RWPE1 (cell line): ENCODE measurements at regions not wholly inside any gene's neighbourhood (a gene's known extent, or its start where the extent isn't known, plus 50 kb on each side); places are given as distances from the start of the nearest gene placed in this dataset.
A peak's percentile ranks its signal among the peaks of the same experiment; 100 is the strongest.

Experiments
- CTCF ChIA-PET: fragments of 350-600 bp; sonication (Branson Sonifier 250); formaldehyde crosslinking; extraction: SDS; loops from one replicate; lab custom pipeline; 2021; lab: Yijun Ruan, JAX
- POLR2A ChIA-PET: fragments of 400-600 bp; formaldehyde crosslinking; extraction: SDS; loops from one replicate; lab custom pipeline; 2020; ENCODE audit warnings: antibody characterized with exemption; ENCODE audit not compliant: low non-redundant PET; lab: Yijun Ruan, JAX
- DNase-seq: peaks from one replicate; pipeline ENCODE4 v3.0.0; 2012; ENCODE audit warnings: low spot score
- H3K27ac ChIP-seq: fragments of 450-650 bp; 2 replicates; pipeline ENCODE4 v1.5.1; 2017
- CTCF ChIP-seq: fragments of 450-650 bp; conservative IDR thresholded peaks from 2 replicates; pipeline ENCODE4 v1.5.1; 2017; ENCODE audit warnings: low read depth, mild to moderate bottlenecking

- DNase-seq = peak; percentile 52
- ChIA-PET CTCF (interaction anchor here (1.7 kb wide), 1 partner anchor 18 kb away, joined by 4 read pairs; no protein-coding TSS in a partner anchor), POLR2A (no interaction called here)
- no peak overlapping the region for H3K27ac ChIP-seq
- no peak for TF ChIP-seq CTCF
These were observed 80.2 kb upstream of the CIBAR2 start for GRCh38 chr16:85192238-85193114.

- no peak overlapping the region for H3K27ac ChIP-seq
- no peak for DNase-seq
- no peak for TF ChIP-seq CTCF
- ChIA-PET POLR2A (no interaction called here), CTCF (interaction anchor here (1.7 kb wide), 1 partner anchor 18 kb away, joined by 4 read pairs; no protein-coding TSS in a partner anchor)
These were observed 80.8 kb upstream of the CIBAR2 start for GRCh38 chr16:85193115-85193493.

GRCh38 chr16:85193876-85194275 is 81.6 kb upstream of the CIBAR2 start:
- no peak overlapping the region for H3K27ac ChIP-seq
- ChIA-PET CTCF (interaction anchor here (1.5 kb wide), 1 partner anchor 79 kb away, joined by 4 read pairs; no protein-coding TSS in a partner anchor), POLR2A (no interaction called here)
- TF ChIP-seq CTCF = no peak
- no peak for DNase-seq

- ChIA-PET POLR2A (no interaction called here), CTCF (interaction anchor here (0.7 to 1.5 kb wide), 2 partner anchors 11 to 80 kb away, joined by 3 to 4 read pairs; no protein-coding TSS in a partner anchor)
- DNase-seq = no peak
- H3K27ac ChIP-seq = no peak overlapping the region
- TF ChIP-seq CTCF = no peak
These were observed 82.3 kb upstream of the CIBAR2 start for GRCh38 chr16:85194307-85195270.

- H3K27ac ChIP-seq = no peak overlapping the region
- TF ChIP-seq CTCF = no peak
- POLR2A ChIA-PET = no interaction called here
- CTCF ChIA-PET = interaction anchor here (0.7 to 1.5 kb wide), 3 partner anchors 12 to 871 kb away, joined by 3 to 4 read pairs (median 3); no protein-coding TSS in a partner anchor
- no peak for DNase-seq
These were observed 83.0 kb upstream of the CIBAR2 start for GRCh38 chr16:85195271-85195647.
